Thyroid gland (tissue), 4 donors: ENCODE measurements at regions not wholly inside any gene's neighbourhood (a gene's known extent, or its start where the extent isn't known, plus 50 kb on each side); places are given as distances from the start of the nearest gene placed in this dataset.

Experiments used
- DNase-seq, 2 donors: peaks; one replicate each; pipeline ENCODE4 v3.0.0-alpha.2; 2019
- H3K27ac ChIP-seq, 3 donors: fragments of 200-600 bp; sonication (generic); 1 replicate in 2 of 3; 2 replicates in 1 of 3; pipeline ENCODE4 v1.5.1; 2016 to 2019; ENCODE audit warnings: mild to moderate bottlenecking in 1 of 3, moderate library complexity in 1 of 3
- H3K27me3 ChIP-seq: fragments of 200-600 bp; sonication (generic); one replicate; pipeline ENCODE4 v1.5.1; 2019
- H3K36me3 ChIP-seq, 2 donors: fragments of 200-600 bp; sonication (generic); one replicate each; pipeline ENCODE4 v1.5.1; 2016 to 2019
- H3K4me1 ChIP-seq, 2 donors: fragments of 200-600 bp; sonication (generic); one replicate each; pipeline ENCODE4 v1.5.1; 2017 to 2019
- H3K4me3 ChIP-seq, 3 donors: fragments of 200-600 bp; sonication (generic); replicated peaks in 1 of 3; 1 replicate in 2 of 3; 2 replicates in 1 of 3; pipeline ENCODE4 v1.5.1; 2016; ENCODE audit warnings: mild to moderate bottlenecking in 1 of 3
- H3K9me3 ChIP-seq: fragments of 200-600 bp; sonication (generic); one replicate; pipeline ENCODE4 v1.5.1; 2017
- POLR2A ChIP-seq, 2 donors: fragments of 450-650 bp; IDR thresholded peaks; one replicate each; pipeline ENCODE4 v1.6.1; 2017; ENCODE audit warnings: antibody characterized with exemption in 2 of 2, mild to moderate bottlenecking in 2 of 2, moderate library complexity in 1 of 2
- WGBS, 2 donors: methylation state at CpG; one replicate each; pipeline ENCODE4 v1.1.5; 2017; 5-methylcytosine and 5-hydroxymethylcytosine counted together
- intact Hi-C: fragments of 100-400 bp; cut with DNase I; formaldehyde crosslinking; loops from one replicate; pipeline ENCODE4 v1.15.1; 2023
- TF ChIP-seq, protein P1 (sequence below), 6 experiments: fragments of 200-600 bp in 3 of 6; fragments of 450-650 bp in 3 of 6; sonication (generic) in 3 of 6; IDR thresholded peaks; one replicate each; pipeline ENCODE4 v1.5.1; 2016 to 2019; ENCODE audit warnings: antibody characterized with exemption in 6 of 6, mild to moderate bottlenecking in 2 of 6, inconsistent platforms in 1 of 6, moderate library complexity in 1 of 6

GRCh38 chr18:3358310-3358709 lies 91.7 kb upstream of the TGIF1 start:
- Histone ChIP-seq H3K27ac (no peak overlapping the region), H3K36me3 (no peaks in the 10 kb centered on the region), H3K9me3 (no peaks in the 10 kb centered on the region), H3K4me1 (no peaks in the 10 kb centered on the region), H3K27me3 (no peaks in the 10 kb centered on the region), H3K4me3 (no peak overlapping the region)
- intact Hi-C loops, result no loop called here
- DNase-seq, result no peak
- no peak for TF ChIP-seq POLR2A (IDR thresholded peaks at IDR 0.05)
- TF ChIP-seq, protein P1, sequence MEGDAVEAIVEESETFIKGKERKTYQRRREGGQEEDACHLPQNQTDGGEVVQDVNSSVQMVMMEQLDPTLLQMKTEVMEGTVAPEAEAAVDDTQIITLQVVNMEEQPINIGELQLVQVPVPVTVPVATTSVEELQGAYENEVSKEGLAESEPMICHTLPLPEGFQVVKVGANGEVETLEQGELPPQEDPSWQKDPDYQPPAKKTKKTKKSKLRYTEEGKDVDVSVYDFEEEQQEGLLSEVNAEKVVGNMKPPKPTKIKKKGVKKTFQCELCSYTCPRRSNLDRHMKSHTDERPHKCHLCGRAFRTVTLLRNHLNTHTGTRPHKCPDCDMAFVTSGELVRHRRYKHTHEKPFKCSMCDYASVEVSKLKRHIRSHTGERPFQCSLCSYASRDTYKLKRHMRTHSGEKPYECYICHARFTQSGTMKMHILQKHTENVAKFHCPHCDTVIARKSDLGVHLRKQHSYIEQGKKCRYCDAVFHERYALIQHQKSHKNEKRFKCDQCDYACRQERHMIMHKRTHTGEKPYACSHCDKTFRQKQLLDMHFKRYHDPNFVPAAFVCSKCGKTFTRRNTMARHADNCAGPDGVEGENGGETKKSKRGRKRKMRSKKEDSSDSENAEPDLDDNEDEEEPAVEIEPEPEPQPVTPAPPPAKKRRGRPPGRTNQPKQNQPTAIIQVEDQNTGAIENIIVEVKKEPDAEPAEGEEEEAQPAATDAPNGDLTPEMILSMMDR (IDR thresholded peaks at IDR 0.05), result no peak
- 75 to 80% methylated on average over 6 of the region's 6 CpGs for WGBS, 2 donors

GRCh38 chr18:3360211-3360610 lies 89.8 kb upstream of the TGIF1 start:
- Histone ChIP-seq H3K4me3 (no peak overlapping the region), H3K27ac (no peak overlapping the region)
- no peak for TF ChIP-seq POLR2A (IDR thresholded peaks at IDR 0.05)
- TF ChIP-seq, protein P1 (IDR thresholded peaks at IDR 0.05), result no peak

GRCh38 chr18:3367491-3368091 lies 82.4 kb upstream of the TGIF1 start:
- Histone ChIP-seq H3K4me1 (no peaks in the 10 kb centered on the region), H3K27ac (no peak overlapping the region), H3K27me3 (no peaks in the 10 kb centered on the region), H3K4me3 (no peak overlapping the region), H3K9me3 (no peaks in the 10 kb centered on the region), H3K36me3 (no peaks in the 10 kb centered on the region)
- WGBS, 2 donors, result 81 to 85% methylated on average over 5 of the region's 5 CpGs
- intact Hi-C loops, result no loop called here
- DNase-seq, result no peak
- TF ChIP-seq, protein P1 (IDR thresholded peaks at IDR 0.05), result no peak
- no peak for TF ChIP-seq POLR2A (IDR thresholded peaks at IDR 0.05)

More at GRCh38 chr18:3360211-3360610, 89.8 kb upstream of the TGIF1 start:
- intact Hi-C loops, result no loop called here
- Histone ChIP-seq H3K36me3 (no peaks in the 10 kb centered on the region), H3K27me3 (no peaks in the 10 kb centered on the region), H3K9me3 (no peaks in the 10 kb centered on the region), H3K4me1 (no peaks in the 10 kb centered on the region)
- WGBS, 2 donors, result 79 to 85% methylated on average over 15 of the region's 15 CpGs
- no peak for DNase-seq

- WGBS, 2 donors, result 93 to 100% methylated on average over 1 of the region's 1 CpG
- H3K27ac ChIP-seq, result no peak overlapping the region
- H3K36me3 ChIP-seq, result no peaks in the 10 kb centered on the region
- intact Hi-C loops, result no loop called here
- H3K9me3 ChIP-seq, result no peaks in the 10 kb centered on the region
- no peaks in the 10 kb centered on the region for H3K4me1 ChIP-seq
- no peaks in the 10 kb centered on the region for H3K27me3 ChIP-seq
- TF ChIP-seq, protein P1 (IDR thresholded peaks at IDR 0.05), result no peak
- no peak for TF ChIP-seq POLR2A (IDR thresholded peaks at IDR 0.05)
- DNase-seq, result no peak
- H3K4me3 ChIP-seq, result no peak overlapping the region
Measured at GRCh38 chr18:3368193-3368592, 81.8 kb upstream of the TGIF1 start.

DNA sequence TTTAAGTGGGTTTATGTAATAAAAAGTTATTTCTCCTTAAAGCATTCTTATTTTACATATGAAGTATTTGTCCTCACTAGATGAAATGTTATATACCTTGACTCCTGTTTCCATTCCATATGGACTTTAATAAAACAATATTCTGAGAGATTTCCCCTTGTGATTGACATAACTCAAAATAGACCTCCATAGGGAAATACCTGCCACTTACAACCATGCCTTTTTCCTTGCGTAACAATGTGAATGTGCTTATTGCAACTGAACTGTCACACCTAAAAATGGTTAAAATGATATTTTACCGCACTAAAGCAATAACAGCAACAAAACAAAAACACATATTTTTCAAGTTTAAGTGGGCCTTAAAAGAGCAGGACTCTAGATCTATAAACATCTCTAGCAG lies 70.3 kb upstream of the TGIF1 start:
- 91 to 95% methylated on average over 2 of the region's 2 CpGs for WGBS, 2 donors
- Histone ChIP-seq H3K36me3 (no peaks in the 10 kb centered on the region), H3K9me3 (no peaks in the 10 kb centered on the region), H3K4me3 (no peak overlapping the region), H3K27ac (no peak overlapping the region), H3K27me3 (no peaks in the 10 kb centered on the region), H3K4me1 (peaks cover 0 to under 1% of the 10 kb centered on the region in 2 donors)
- no peak for DNase-seq
- TF ChIP-seq, protein P1 (IDR thresholded peaks at IDR 0.05), result no peak
- TF ChIP-seq POLR2A (IDR thresholded peaks at IDR 0.05), result no peak
- intact Hi-C loops, result no loop called here
